ENCODE measurements at regions not wholly inside any gene's neighbourhood (a gene's known extent, or its start where the extent isn't known, plus 50 kb on each side); places are given as distances from the start of the nearest gene placed in this dataset.
"Not testable (repeated sequence)": the region's sequence is repeated elsewhere in the genome, so short reads cannot be mapped to it uniquely, and the experiment has no call there.

DNA sequence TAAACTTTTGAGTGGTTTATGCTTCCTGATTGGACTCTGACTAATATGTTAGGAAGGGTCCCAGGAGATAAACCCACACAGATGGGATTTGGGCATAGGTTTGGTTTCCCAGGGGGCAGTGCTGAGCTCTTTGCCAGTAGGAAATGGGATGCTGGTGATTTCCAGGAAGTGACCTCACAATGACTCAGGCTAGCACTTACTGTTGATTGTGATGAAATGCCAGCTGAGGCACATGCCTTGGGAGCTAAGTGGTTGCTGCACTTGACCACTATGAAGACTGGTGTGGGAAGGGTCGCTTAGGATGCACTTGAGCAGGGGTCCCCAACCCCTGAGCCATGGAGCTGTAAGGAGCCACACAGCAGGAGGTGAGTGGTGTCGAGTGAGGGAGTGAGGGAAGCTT is 55.5 kb upstream of the METTL14 start:
- CTCF ChIA-PET; H3K4me1 Mint-ChIP-seq (ENCODE audit: low read depth, unreplicated experiment); H3K27ac Mint-ChIP-seq (ENCODE audit: unreplicated experiment); DNase-seq; BruUV-seq (replicated peaks); H3K27me3 Mint-ChIP-seq (ENCODE audit: unreplicated experiment); intact Hi-C loops (cut with micrococcal nuclease; ENCODE audit: unreplicated experiment); H3K4me3 Mint-ChIP-seq (ENCODE audit: low read depth, unreplicated experiment); H3K9me3 Mint-ChIP-seq (ENCODE audit: low read depth, unreplicated experiment): not testable (repeated sequence)
- H3K36me3 Mint-ChIP-seq (ENCODE audit: insufficient read depth, unreplicated experiment) = peaks cover 17% of the 10 kb centered on the region

DNA sequence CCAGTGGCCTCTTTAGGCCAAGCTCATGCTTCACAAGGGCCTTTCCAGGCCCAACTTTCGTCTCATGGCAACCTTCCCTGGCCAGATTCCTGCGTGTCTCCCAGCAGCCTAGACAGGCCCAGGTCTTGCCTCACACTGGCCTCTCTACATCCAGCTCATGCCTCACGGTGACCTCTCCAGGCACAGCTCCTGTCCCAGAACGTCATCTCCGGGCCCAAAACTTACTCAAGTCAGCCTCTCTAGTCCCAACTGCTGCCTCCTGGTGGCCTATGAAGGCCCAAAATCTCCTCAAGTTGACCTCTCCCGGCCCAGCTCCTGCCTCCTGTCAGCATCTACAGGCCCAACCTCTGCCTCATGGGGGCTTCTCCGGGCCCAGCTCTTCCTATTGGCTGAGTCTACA is 54.3 kb upstream of the METTL14 start:
- H3K27ac Mint-ChIP-seq (ENCODE audit: unreplicated experiment); CTCF ChIA-PET: not testable (repeated sequence)
- peaks cover 23% of the 10 kb centered on the region for H3K36me3 Mint-ChIP-seq (ENCODE audit: insufficient read depth, unreplicated experiment)

DNA sequence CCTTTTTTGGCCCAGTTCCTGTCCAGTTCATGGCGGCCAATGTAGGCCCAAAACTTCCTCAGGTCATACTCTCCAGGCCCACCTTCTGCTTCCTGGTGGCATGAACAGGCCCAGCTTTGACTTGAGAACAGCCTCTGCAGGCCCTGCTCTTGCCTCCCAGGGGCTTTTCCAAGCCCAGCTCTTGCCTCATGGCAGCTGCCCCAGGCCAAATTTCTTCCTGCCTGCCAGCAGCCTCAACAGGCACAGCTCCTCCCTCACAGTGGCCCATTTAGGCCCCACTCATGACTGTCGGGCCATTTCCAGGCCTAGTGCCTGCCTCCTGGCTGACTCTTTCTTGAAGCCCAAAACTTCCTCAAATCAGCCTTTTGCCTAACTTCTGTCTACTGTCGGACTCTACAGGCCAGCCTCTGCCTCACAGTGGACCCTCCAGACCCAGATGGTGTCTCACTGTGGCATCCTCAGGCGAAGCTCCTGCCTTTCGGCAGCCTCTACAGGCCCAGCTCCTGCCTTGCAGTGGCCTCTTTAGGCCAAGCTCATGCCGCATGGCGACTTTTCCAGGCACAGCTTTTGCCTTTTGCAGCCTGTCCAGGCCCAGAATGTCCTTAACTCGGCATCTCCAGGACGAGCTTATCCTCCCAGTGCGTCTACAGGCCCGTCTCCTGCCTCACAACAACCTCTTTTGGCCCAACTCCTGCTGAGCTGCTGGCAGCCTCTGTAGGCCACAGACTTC is 53.7 kb upstream of the METTL14 start:
- H3K36me3 Mint-ChIP-seq (ENCODE audit: insufficient read depth, unreplicated experiment) = peaks cover 23% of the 10 kb centered on the region
- BruUV-seq (replicated peaks); H3K27ac Mint-ChIP-seq (ENCODE audit: unreplicated experiment); H3K4me1 Mint-ChIP-seq (ENCODE audit: low read depth, unreplicated experiment); H3K9me3 Mint-ChIP-seq (ENCODE audit: low read depth, unreplicated experiment); H3K4me3 Mint-ChIP-seq (ENCODE audit: low read depth, unreplicated experiment); intact Hi-C loops (cut with micrococcal nuclease; ENCODE audit: unreplicated experiment); DNase-seq; CTCF ChIA-PET; H3K27me3 Mint-ChIP-seq (ENCODE audit: unreplicated experiment): not testable (repeated sequence)

More for the DNA sequence above, 54.3 kb upstream of the METTL14 start:
- H3K27me3 Mint-ChIP-seq (ENCODE audit: unreplicated experiment); BruUV-seq (replicated peaks); H3K4me1 Mint-ChIP-seq (ENCODE audit: low read depth, unreplicated experiment); intact Hi-C loops (cut with micrococcal nuclease; ENCODE audit: unreplicated experiment); H3K4me3 Mint-ChIP-seq (ENCODE audit: low read depth, unreplicated experiment); H3K9me3 Mint-ChIP-seq (ENCODE audit: low read depth, unreplicated experiment); DNase-seq: not testable (repeated sequence)

DNA sequence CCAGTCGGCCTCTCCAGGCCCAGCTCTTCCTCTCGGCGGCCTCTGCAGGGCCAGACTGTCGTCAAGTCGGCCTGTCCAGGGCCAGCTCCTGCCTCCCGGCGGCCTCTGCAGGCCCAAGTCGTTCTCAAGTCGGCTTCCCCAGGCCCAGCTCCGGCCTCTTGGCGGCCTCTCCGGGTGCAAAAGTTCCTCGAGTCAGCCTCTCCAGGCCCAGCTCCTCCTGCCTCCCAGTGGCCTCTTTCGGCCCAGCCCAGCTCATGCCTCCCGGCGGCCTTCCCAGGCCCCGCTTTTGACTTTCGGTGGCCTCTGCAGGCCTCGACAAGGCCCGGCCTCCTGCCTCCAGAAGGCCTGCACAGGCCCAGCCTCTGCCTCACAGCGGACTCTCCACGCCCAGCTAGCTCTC is 51.7 kb upstream of the METTL14 start:
- intact Hi-C loops (cut with micrococcal nuclease; ENCODE audit: unreplicated experiment); DNase-seq: not testable (repeated sequence)

DNA sequence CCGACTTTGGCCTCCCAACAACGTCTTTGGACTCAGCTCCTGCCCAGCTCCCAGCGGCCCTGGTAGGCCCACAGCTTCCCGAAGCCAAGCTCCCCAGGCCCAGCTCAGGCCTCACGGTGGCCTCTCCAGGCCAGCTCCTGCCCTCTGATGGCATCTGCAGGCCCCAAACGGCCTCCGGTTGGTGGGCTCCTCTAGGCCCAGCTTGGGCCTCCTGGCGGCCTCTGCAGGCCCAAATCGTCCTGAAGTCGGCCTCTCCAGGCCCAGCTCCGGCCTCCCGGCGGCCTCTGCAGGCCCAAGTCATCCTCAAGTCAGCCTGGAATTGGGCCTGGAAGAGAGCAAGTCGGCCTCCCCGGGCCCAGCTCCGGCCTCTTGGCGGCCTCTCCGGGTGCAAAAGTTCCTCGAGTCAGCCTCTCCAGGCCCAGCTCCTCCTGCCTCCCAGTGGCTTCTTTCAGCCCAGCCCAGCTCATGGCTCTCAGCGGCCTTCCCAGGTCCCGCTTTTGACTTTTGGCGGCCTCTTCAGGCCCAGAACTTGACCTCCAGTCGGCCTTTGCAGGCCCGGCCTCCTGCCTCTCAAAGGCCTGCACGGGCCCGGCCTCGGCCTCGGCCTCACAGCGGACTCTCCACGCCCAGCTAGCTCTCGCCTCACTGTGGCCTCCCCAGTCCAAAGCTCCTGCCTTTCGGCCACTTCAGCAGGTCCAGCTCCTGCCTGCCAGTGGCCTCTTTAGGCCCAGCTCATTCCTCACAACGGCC is 50.9 kb upstream of the METTL14 start:
- H3K27me3 Mint-ChIP-seq (ENCODE audit: unreplicated experiment); H3K4me1 Mint-ChIP-seq (ENCODE audit: low read depth, unreplicated experiment); H3K9me3 Mint-ChIP-seq (ENCODE audit: low read depth, unreplicated experiment): not testable (repeated sequence)

More for the DNA sequence above, 51.7 kb upstream of the METTL14 start:
- BruUV-seq (replicated peaks); H3K27ac Mint-ChIP-seq (ENCODE audit: unreplicated experiment); H3K27me3 Mint-ChIP-seq (ENCODE audit: unreplicated experiment); CTCF ChIA-PET; H3K4me1 Mint-ChIP-seq (ENCODE audit: low read depth, unreplicated experiment); H3K4me3 Mint-ChIP-seq (ENCODE audit: low read depth, unreplicated experiment); H3K9me3 Mint-ChIP-seq (ENCODE audit: low read depth, unreplicated experiment): not testable (repeated sequence)
- H3K36me3 Mint-ChIP-seq (ENCODE audit: insufficient read depth, unreplicated experiment) = peaks cover 23% of the 10 kb centered on the region

More for the DNA sequence above, 50.9 kb upstream of the METTL14 start:
- DNase-seq; intact Hi-C loops (cut with micrococcal nuclease; ENCODE audit: unreplicated experiment); H3K27ac Mint-ChIP-seq (ENCODE audit: unreplicated experiment); BruUV-seq (replicated peaks); CTCF ChIA-PET; H3K4me3 Mint-ChIP-seq (ENCODE audit: low read depth, unreplicated experiment): not testable (repeated sequence)
- peaks cover 23% of the 10 kb centered on the region for H3K36me3 Mint-ChIP-seq (ENCODE audit: insufficient read depth, unreplicated experiment)

All from Calu3 (cell line).